ENCODE measurements at regions not wholly inside any gene's neighbourhood (a gene's known extent, or its start where the extent isn't known, plus 50 kb on each side); places are given as distances from the start of the nearest gene placed in this dataset.

DNA sequence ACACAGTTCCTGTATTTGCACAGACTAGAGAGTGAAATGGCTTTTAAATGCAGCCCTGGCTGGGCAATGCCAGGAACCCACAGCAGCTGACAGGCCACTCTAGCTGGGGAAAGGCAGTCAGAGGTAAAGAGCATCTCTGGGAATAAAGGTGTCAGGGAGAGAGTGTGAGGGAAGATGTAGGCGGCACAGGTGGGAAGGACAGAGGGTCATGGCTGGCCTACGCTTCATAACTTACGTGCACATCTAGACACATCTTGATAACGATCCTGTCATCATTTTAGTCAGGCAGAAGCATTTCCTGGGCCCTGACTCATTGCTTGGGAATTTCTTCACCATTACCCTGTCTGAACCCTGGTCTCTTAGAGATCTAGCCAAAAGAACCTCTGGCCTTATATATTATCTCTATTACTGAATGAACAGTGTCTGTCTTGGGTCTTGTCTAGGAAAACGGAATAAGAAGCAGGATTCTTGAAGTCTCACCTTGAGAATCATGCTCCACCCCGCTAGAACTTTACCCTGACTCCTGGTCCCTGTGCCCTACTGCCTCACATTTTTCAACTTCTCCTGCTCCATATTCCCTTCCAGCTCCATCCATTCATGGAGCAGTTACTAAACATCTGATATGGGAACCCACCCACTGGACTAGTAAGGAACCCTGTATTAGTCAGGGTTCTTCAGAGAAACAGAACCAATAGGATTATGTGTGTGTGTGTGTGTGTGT is 106.4 kb upstream of the ELL2 start:
- no peaks in the 10 kb centered on the region for H3K36me3 Mint-ChIP-seq
- no peaks in the 10 kb centered on the region for H3K27me3 ChIP-seq (ENCODE audit: control insufficient read depth, insufficient read depth, low read length)
- no peak overlapping the region for H3K4me3 ChIP-seq (ENCODE audit: low read length)
- no peaks in the 10 kb centered on the region for H3K9me3 ChIP-seq (ENCODE audit: control insufficient read depth, insufficient read depth, low read length)
- H3K27ac ChIP-seq (ENCODE audit: low read length), result no peak overlapping the region
- no peaks in the 10 kb centered on the region for H3K4me1 ChIP-seq (ENCODE audit: control insufficient read depth, insufficient read depth, low read length)
- WGBS (ENCODE audit: insufficient coverage), result 86% methylated on average over 6 of the region's 6 CpGs
- H3K9me3 Mint-ChIP-seq, result no peaks in the 10 kb centered on the region
- ATAC-seq (no peak), DNase-seq (no peak)
- no peaks in the 10 kb centered on the region for H3K27me3 Mint-ChIP-seq (ENCODE audit: low read depth in 2 of 2)
- no peak for TF ChIP-seq CTCF (IDR thresholded peaks at IDR 0.05)
- intact Hi-C loops (cut with micrococcal nuclease), result no loop called here
- H3K4me1 Mint-ChIP-seq, result peaks cover 0 to under 1% of the 10 kb centered on the region in 2 donors
- no peak overlapping the region for H3K4me3 Mint-ChIP-seq
- no peak overlapping the region for H3K27ac Mint-ChIP-seq
- no peaks in the 10 kb centered on the region for H3K36me3 ChIP-seq (ENCODE audit: control insufficient read depth, insufficient read depth, low read length)

DNA sequence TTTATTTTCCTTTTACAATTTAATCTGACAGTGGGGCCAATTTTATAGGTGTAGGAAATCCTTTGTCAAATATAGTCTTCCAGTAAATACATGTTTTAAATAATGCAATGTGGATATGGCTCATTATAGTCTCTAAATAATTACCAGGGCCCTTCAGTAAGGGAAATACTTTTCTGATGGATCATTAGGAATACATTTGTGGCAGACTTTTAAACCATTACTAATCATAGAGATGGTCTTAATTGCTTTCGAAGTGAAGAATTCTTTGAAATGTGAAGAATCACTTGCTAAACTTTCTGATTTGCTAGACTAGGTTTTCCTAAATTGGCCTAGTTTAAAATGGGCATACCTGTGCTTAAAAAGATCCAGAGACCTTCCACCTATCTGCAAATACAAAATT is 105.6 kb upstream of the ELL2 start:
- Mint-ChIP-seq H3K4me3 (no peak overlapping the region), H3K4me1 (peaks cover 5 to 9% of the 10 kb centered on the region in 2 donors), H3K9me3 (no peaks in the 10 kb centered on the region), H3K36me3 (no peaks in the 10 kb centered on the region), H3K27me3 (ENCODE audit: low read depth in 2 of 2) (no peaks in the 10 kb centered on the region), H3K27ac (no peak overlapping the region)
- no peak overlapping the region for H3K27ac ChIP-seq (ENCODE audit: low read length)
- H3K27me3 ChIP-seq (ENCODE audit: control insufficient read depth, insufficient read depth, low read length), result no peaks in the 10 kb centered on the region
- WGBS (ENCODE audit: insufficient coverage), result no CpG with 5 or more reads among the region's 1 CpG
- DNase-seq, result no peak
- no peak for ATAC-seq
- H3K9me3 ChIP-seq (ENCODE audit: control insufficient read depth, insufficient read depth, low read length), result no peaks in the 10 kb centered on the region
- no peaks in the 10 kb centered on the region for H3K36me3 ChIP-seq (ENCODE audit: control insufficient read depth, insufficient read depth, low read length)
- no peaks in the 10 kb centered on the region for H3K4me1 ChIP-seq (ENCODE audit: control insufficient read depth, insufficient read depth, low read length)
- intact Hi-C loops (cut with micrococcal nuclease), result no loop called here
- no peak overlapping the region for H3K4me3 ChIP-seq (ENCODE audit: low read length)
- TF ChIP-seq CTCF (IDR thresholded peaks at IDR 0.05), result no peak

GRCh38 chr5:96066386-96066719 is 104.7 kb upstream of the ELL2 start:
- H3K9me3 ChIP-seq (ENCODE audit: control insufficient read depth, insufficient read depth, low read length), result no peaks in the 10 kb centered on the region
- H3K36me3 ChIP-seq (ENCODE audit: control insufficient read depth, insufficient read depth, low read length), result no peaks in the 10 kb centered on the region
- H3K27ac Mint-ChIP-seq, result no peak overlapping the region
- TF ChIP-seq CTCF (IDR thresholded peaks at IDR 0.05), result no peak
- no peak overlapping the region for H3K4me3 Mint-ChIP-seq
- H3K4me3 ChIP-seq (ENCODE audit: low read length), result no peak overlapping the region
- no peaks in the 10 kb centered on the region for H3K27me3 ChIP-seq (ENCODE audit: control insufficient read depth, insufficient read depth, low read length)
- no peaks in the 10 kb centered on the region for H3K9me3 Mint-ChIP-seq
- no CpG with 5 or more reads among the region's 1 CpG for WGBS (ENCODE audit: insufficient coverage)
- peaks cover 5 to 10% of the 10 kb centered on the region in 2 donors for H3K4me1 Mint-ChIP-seq
- no peak overlapping the region for H3K27ac ChIP-seq (ENCODE audit: low read length)
- intact Hi-C loops (cut with micrococcal nuclease), result no loop called here
- H3K4me1 ChIP-seq (ENCODE audit: control insufficient read depth, insufficient read depth, low read length), result no peaks in the 10 kb centered on the region
- DNase-seq, result no peak
- ATAC-seq, result no peak
- no peaks in the 10 kb centered on the region for H3K36me3 Mint-ChIP-seq
- no peaks in the 10 kb centered on the region for H3K27me3 Mint-ChIP-seq (ENCODE audit: low read depth in 2 of 2)

DNA sequence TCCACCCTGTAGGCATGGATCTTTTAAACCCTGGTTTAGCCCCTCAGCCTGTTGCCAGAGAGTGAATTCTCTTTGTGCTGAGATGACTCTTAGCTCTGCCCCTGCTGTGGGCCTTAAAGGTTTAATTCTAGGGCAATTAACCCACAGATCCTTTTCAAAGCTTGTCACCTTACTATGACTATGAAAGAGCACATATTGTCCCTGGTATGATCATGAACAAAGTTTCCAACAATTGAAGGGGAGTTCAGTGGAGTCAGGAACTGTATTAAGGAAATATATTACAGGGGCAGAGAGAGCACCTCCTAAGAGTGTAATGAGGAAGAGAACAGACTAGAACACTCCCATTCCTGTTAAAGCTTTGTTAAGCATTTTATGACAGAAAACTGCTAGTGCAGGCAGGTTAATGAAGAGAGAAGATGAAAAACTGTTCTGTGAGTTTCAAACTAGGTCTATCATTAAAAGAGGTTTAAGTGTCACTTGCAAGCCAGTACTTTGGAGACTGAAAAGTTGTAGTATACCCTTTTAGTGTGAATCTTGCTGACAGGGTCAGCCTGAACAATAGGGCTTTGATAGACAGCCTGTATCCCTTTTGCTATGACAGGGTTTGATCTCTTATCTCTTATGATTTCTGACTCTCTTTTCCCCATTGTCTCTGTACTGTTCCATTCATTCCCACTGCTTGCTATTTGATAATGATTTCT is 104.2 kb upstream of the ELL2 start:
- no peaks in the 10 kb centered on the region for H3K36me3 Mint-ChIP-seq
- no peaks in the 10 kb centered on the region for H3K9me3 Mint-ChIP-seq

More for the DNA sequence above, 104.2 kb upstream of the ELL2 start:
- Mint-ChIP-seq H3K4me1 (peaks cover 5 to 10% of the 10 kb centered on the region in 2 donors), H3K27ac (no peak overlapping the region), H3K4me3 (no peak overlapping the region), H3K27me3 (ENCODE audit: low read depth in 2 of 2) (no peaks in the 10 kb centered on the region)
- Histone ChIP-seq H3K4me1 (ENCODE audit: control insufficient read depth, insufficient read depth, low read length) (no peaks in the 10 kb centered on the region), H3K9me3 (ENCODE audit: control insufficient read depth, insufficient read depth, low read length) (no peaks in the 10 kb centered on the region), H3K27ac (ENCODE audit: low read length) (no peak overlapping the region), H3K27me3 (ENCODE audit: control insufficient read depth, insufficient read depth, low read length) (no peaks in the 10 kb centered on the region), H3K36me3 (ENCODE audit: control insufficient read depth, insufficient read depth, low read length) (no peaks in the 10 kb centered on the region), H3K4me3 (ENCODE audit: low read length) (no peak overlapping the region)
- intact Hi-C loops (cut with micrococcal nuclease), result no loop called here
- no peak for ATAC-seq
- no peak for TF ChIP-seq CTCF (IDR thresholded peaks at IDR 0.05)
- no peak for DNase-seq

Measured in natural killer cell (primary cell).